Panc1 (cell line): ENCODE measurements at regions not wholly inside any gene's neighbourhood (a gene's known extent, or its start where the extent isn't known, plus 50 kb on each side); places are given as distances from the start of the nearest gene placed in this dataset.

Source experiments
- POLR2AphosphoS5 ChIP-seq: IDR thresholded peaks from 2 replicates; pipeline ENCODE4 v1.6.1; 2012; ENCODE audit warnings: mild to moderate bottlenecking, low read depth, low read length, moderate library complexity
- TF ChIP-seq, protein P1 (sequence below): fragments of 450-650 bp; IDR thresholded peaks from 2 replicates; pipeline ENCODE4 v1.5.1; 2017; ENCODE audit warnings: mild to moderate bottlenecking
- TF ChIP-seq, protein P2 (sequence below), 2 experiments: IDR thresholded peaks; 2 replicates each; pipeline ENCODE4 v1.6.1; 2011 to 2012; ENCODE audit warnings: low read depth in 2 of 2, control low read depth in 1 of 2, low read length in 1 of 2, mild to moderate bottlenecking in 1 of 2, moderate library complexity in 1 of 2; ENCODE audit not compliant: insufficient read depth in 1 of 2

DNA sequence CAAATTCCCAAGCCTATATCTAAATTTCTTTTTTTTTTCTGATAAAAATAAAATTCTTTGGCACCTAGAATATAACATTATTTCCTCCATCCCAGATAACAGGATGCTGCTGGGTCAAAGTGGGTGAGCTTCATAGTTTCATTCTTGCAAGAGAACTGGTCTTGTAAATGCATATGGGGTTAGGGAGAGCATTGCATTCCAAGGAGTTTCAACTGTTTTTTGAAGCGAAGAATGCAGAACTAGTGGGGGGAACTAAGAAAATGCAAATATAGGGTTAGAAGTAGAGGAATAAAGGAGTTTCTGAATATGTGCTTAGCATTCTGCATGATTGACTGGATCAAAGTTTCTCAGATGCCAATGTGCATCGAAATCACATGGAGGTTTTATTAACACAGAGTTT lies 347.2 kb upstream of the XYLT1 start:
- TF ChIP-seq, protein P1, sequence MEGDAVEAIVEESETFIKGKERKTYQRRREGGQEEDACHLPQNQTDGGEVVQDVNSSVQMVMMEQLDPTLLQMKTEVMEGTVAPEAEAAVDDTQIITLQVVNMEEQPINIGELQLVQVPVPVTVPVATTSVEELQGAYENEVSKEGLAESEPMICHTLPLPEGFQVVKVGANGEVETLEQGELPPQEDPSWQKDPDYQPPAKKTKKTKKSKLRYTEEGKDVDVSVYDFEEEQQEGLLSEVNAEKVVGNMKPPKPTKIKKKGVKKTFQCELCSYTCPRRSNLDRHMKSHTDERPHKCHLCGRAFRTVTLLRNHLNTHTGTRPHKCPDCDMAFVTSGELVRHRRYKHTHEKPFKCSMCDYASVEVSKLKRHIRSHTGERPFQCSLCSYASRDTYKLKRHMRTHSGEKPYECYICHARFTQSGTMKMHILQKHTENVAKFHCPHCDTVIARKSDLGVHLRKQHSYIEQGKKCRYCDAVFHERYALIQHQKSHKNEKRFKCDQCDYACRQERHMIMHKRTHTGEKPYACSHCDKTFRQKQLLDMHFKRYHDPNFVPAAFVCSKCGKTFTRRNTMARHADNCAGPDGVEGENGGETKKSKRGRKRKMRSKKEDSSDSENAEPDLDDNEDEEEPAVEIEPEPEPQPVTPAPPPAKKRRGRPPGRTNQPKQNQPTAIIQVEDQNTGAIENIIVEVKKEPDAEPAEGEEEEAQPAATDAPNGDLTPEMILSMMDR, result no peak
- TF ChIP-seq POLR2AphosphoS5, result no peak
- TF ChIP-seq, protein P2, sequence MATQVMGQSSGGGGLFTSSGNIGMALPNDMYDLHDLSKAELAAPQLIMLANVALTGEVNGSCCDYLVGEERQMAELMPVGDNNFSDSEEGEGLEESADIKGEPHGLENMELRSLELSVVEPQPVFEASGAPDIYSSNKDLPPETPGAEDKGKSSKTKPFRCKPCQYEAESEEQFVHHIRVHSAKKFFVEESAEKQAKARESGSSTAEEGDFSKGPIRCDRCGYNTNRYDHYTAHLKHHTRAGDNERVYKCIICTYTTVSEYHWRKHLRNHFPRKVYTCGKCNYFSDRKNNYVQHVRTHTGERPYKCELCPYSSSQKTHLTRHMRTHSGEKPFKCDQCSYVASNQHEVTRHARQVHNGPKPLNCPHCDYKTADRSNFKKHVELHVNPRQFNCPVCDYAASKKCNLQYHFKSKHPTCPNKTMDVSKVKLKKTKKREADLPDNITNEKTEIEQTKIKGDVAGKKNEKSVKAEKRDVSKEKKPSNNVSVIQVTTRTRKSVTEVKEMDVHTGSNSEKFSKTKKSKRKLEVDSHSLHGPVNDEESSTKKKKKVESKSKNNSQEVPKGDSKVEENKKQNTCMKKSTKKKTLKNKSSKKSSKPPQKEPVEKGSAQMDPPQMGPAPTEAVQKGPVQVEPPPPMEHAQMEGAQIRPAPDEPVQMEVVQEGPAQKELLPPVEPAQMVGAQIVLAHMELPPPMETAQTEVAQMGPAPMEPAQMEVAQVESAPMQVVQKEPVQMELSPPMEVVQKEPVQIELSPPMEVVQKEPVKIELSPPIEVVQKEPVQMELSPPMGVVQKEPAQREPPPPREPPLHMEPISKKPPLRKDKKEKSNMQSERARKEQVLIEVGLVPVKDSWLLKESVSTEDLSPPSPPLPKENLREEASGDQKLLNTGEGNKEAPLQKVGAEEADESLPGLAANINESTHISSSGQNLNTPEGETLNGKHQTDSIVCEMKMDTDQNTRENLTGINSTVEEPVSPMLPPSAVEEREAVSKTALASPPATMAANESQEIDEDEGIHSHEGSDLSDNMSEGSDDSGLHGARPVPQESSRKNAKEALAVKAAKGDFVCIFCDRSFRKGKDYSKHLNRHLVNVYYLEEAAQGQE (IDR thresholded peaks at IDR 0.05; ENCODE audit: insufficient read depth in 1 of 2, low read depth in 2 of 2, low read length in 1 of 2), result no peak
